GM23338 (cell line): ENCODE measurements at regions not wholly inside any gene's neighbourhood (a gene's known extent, or its start where the extent isn't known, plus 50 kb on each side); places are given as distances from the start of the nearest gene placed in this dataset.

ENCODE experiments used
- ATAC-seq: fragments of 200-7000 bp; cut with Tn5 transposase; 3 replicates; pipeline ENCODE4 v1.9.1; 2020
- DNase-seq: peaks from one replicate; pipeline ENCODE4 v3.0.0-alpha.2; 2015; ENCODE audit warnings: low spot score
- H2AFZ ChIP-seq: fragments of 200-600 bp; sonication (generic); 2 replicates; pipeline ENCODE4 v1.8.0; 2016; ENCODE audit warnings: antibody characterized with exemption, mild to moderate bottlenecking, moderate library complexity
- H3F3A ChIP-seq: fragments of 200-600 bp; sonication (generic); replicated peaks from 2 replicates; pipeline ENCODE4 v1.8.0; 2017; ENCODE audit warnings: antibody characterized with exemption, mixed run types, low read depth
- H3K27ac ChIP-seq: fragments of 200-600 bp; sonication (generic); 2 replicates; pipeline ENCODE4 v1.6.1; 2016; ENCODE audit warnings: low read depth
- H3K27me3 ChIP-seq: fragments of 200-600 bp; sonication (generic); 2 replicates; pipeline ENCODE4 v1.8.0; 2016; ENCODE audit warnings: mild to moderate bottlenecking, mixed run types, moderate library complexity; ENCODE audit not compliant: insufficient read depth
- H3K36me3 ChIP-seq: fragments of 200-600 bp; sonication (generic); 2 replicates; pipeline ENCODE4 v1.8.0; 2016; ENCODE audit warnings: mild to moderate bottlenecking; ENCODE audit not compliant: insufficient read depth
- H3K4me1 ChIP-seq: fragments of 200-600 bp; sonication (generic); 2 replicates; pipeline ENCODE4 v1.8.0; 2016; ENCODE audit warnings: mild to moderate bottlenecking, moderate library complexity; ENCODE audit not compliant: insufficient read depth
- H3K4me2 ChIP-seq: fragments of 200-600 bp; sonication (generic); 2 replicates; pipeline ENCODE4 v1.7.1; 2017; ENCODE audit warnings: mixed run types
- H3K4me3 ChIP-seq: fragments of 200-600 bp; sonication (generic); 2 replicates; pipeline ENCODE4 v1.6.1; 2016; ENCODE audit warnings: mixed run types
- H3K79me2 ChIP-seq: fragments of 200-600 bp; sonication (generic); replicated peaks from 2 replicates; pipeline ENCODE4 v1.8.0; 2017; ENCODE audit warnings: mild to moderate bottlenecking; ENCODE audit not compliant: insufficient read depth
- H3K9me2 ChIP-seq: fragments of 200-600 bp; sonication (generic); 2 replicates; pipeline ENCODE4 v1.8.0; 2017; ENCODE audit not compliant: insufficient read depth
- H4K20me1 ChIP-seq: fragments of 200-600 bp; sonication (generic); replicated peaks from 2 replicates; pipeline ENCODE4 v1.8.0; 2017; ENCODE audit warnings: mild to moderate bottlenecking; ENCODE audit not compliant: insufficient read depth
- H3K27ac Mint-ChIP-seq: 2 replicates; pipeline ENCODE4 v1.8.0; 2020; ENCODE audit warnings: inconsistent platforms, mild to moderate bottlenecking, moderate library complexity, mixed read lengths
- H3K27me3 Mint-ChIP-seq: 3 replicates; pipeline ENCODE4 v1.8.0; 2022; ENCODE audit warnings: low read depth, mild to moderate bottlenecking, moderate library complexity, mixed read lengths, inconsistent platforms; ENCODE audit not compliant: insufficient read depth, poor library complexity
- H3K36me3 Mint-ChIP-seq: 3 replicates; pipeline ENCODE4 v1.8.0; 2021; ENCODE audit warnings: low read depth, mild to moderate bottlenecking, inconsistent platforms, moderate library complexity, mixed read lengths
- H3K4me1 Mint-ChIP-seq: 3 replicates; pipeline ENCODE4 v1.8.0; 2020; ENCODE audit warnings: mild to moderate bottlenecking, inconsistent platforms, mixed read lengths
- H3K4me3 Mint-ChIP-seq: 3 replicates; pipeline ENCODE4 v1.8.0; 2021; ENCODE audit warnings: moderate library complexity, mild to moderate bottlenecking, inconsistent platforms, mixed read lengths
- H3K9me3 Mint-ChIP-seq: 3 replicates; pipeline ENCODE4 v1.8.0; 2020; ENCODE audit warnings: moderate library complexity, mild to moderate bottlenecking, inconsistent platforms, mixed read lengths
- EZH2phosphoT487 ChIP-seq: fragments of 200-600 bp; sonication (generic); IDR thresholded peaks from one replicate; pipeline ENCODE4 v1.8.1; 2018; ENCODE audit warnings: antibody characterized with exemption; ENCODE audit not compliant: unreplicated experiment
- ZNF331 ChIP-seq: fragments of 250-450 bp; sonication (Bioruptor Pico); IDR thresholded peaks from 2 replicates; pipeline ENCODE4 v1.5.0; 2020; ENCODE audit warnings: low read depth, mild to moderate bottlenecking, moderate library complexity
- TF ChIP-seq, protein P1 (sequence below): fragments of 250-450 bp; sonication (Bioruptor Pico); IDR thresholded peaks from 2 replicates; pipeline ENCODE4 v1.5.0; 2020; ENCODE audit warnings: mild to moderate bottlenecking, moderate library complexity
- TF ChIP-seq, protein P2 (sequence below), 2 experiments: fragments of 200-600 bp in 1 of 2; sonication (generic) in 1 of 2; conservative IDR thresholded peaks; 2 replicates each; pipeline versions ENCODE4 v1.5.1 to v1.6.1; 2016 to 2017; ENCODE audit warnings: antibody characterized with exemption in 2 of 2, low read depth in 2 of 2, mild to moderate bottlenecking in 2 of 2, moderate library complexity in 1 of 2
- TF ChIP-seq, protein P3 (sequence below): IDR thresholded peaks from one replicate; pipeline ENCODE4 v1.6.1; 2018; ENCODE audit warnings: antibody characterized with exemption; ENCODE audit not compliant: unreplicated experiment

DNA sequence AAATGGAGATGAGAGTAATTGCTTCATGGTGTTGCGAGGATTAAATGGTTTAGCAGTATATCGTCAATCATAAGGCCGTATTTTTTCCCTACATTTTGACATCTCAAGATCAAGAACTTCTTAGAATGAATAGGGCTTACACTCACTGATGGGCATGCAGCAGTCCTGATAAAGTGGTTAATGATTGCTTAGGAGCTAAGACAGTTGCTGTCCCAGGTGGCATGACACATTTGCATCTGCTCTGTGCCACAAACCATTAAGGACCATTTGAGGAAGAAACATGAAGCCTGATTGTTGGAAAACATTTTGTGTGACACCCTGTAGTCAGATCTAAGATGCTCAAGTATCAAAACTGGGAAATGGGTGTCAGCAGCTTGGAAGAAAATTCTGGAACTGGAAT lies 81.0 kb upstream of the SGIP1 start (continued):
- TF ChIP-seq, protein P1, sequence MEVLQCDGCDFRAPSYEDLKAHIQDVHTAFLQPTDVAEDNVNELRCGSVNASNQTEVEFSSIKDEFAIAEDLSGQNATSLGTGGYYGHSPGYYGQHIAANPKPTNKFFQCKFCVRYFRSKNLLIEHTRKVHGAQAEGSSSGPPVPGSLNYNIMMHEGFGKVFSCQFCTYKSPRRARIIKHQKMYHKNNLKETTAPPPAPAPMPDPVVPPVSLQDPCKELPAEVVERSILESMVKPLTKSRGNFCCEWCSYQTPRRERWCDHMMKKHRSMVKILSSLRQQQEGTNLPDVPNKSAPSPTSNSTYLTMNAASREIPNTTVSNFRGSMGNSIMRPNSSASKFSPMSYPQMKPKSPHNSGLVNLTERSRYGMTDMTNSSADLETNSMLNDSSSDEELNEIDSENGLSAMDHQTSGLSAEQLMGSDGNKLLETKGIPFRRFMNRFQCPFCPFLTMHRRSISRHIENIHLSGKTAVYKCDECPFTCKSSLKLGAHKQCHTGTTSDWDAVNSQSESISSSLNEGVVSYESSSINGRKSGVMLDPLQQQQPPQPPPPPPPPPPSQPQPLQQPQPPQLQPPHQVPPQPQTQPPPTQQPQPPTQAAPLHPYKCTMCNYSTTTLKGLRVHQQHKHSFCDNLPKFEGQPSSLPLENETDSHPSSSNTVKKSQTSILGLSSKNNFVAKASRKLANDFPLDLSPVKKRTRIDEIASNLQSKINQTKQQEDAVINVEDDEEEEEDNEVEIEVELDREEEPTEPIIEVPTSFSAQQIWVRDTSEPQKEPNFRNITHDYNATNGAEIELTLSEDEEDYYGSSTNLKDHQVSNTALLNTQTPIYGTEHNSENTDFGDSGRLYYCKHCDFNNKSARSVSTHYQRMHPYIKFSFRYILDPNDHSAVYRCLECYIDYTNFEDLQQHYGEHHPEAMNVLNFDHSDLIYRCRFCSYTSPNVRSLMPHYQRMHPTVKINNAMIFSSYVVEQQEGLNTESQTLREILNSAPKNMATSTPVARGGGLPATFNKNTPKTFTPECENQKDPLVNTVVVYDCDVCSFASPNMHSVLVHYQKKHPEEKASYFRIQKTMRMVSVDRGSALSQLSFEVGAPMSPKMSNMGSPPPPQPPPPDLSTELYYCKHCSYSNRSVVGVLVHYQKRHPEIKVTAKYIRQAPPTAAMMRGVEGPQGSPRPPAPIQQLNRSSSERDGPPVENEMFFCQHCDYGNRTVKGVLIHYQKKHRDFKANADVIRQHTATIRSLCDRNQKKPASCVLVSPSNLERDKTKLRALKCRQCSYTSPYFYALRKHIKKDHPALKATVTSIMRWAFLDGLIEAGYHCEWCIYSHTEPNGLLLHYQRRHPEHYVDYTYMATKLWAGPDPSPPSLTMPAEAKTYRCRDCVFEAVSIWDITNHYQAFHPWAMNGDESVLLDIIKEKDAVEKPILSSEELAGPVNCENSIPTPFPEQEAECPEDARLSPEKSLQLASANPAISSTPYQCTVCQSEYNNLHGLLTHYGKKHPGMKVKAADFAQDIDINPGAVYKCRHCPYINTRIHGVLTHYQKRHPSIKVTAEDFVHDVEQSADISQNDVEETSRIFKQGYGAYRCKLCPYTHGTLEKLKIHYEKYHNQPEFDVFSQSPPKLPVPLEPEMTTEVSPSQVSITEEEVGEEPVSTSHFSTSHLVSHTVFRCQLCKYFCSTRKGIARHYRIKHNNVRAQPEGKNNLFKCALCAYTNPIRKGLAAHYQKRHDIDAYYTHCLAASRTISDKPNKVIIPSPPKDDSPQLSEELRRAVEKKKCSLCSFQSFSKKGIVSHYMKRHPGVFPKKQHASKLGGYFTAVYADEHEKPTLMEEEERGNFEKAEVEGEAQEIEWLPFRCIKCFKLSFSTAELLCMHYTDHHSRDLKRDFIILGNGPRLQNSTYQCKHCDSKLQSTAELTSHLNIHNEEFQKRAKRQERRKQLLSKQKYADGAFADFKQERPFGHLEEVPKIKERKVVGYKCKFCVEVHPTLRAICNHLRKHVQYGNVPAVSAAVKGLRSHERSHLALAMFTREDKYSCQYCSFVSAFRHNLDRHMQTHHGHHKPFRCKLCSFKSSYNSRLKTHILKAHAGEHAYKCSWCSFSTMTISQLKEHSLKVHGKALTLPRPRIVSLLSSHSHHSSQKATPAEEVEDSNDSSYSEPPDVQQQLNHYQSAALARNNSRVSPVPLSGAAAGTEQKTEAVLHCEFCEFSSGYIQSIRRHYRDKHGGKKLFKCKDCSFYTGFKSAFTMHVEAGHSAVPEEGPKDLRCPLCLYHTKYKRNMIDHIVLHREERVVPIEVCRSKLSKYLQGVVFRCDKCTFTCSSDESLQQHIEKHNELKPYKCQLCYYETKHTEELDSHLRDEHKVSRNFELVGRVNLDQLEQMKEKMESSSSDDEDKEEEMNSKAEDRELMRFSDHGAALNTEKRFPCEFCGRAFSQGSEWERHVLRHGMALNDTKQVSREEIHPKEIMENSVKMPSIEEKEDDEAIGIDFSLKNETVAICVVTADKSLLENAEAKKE (CRISPR knock-in tag) = no peak
- TF ChIP-seq, protein P2, sequence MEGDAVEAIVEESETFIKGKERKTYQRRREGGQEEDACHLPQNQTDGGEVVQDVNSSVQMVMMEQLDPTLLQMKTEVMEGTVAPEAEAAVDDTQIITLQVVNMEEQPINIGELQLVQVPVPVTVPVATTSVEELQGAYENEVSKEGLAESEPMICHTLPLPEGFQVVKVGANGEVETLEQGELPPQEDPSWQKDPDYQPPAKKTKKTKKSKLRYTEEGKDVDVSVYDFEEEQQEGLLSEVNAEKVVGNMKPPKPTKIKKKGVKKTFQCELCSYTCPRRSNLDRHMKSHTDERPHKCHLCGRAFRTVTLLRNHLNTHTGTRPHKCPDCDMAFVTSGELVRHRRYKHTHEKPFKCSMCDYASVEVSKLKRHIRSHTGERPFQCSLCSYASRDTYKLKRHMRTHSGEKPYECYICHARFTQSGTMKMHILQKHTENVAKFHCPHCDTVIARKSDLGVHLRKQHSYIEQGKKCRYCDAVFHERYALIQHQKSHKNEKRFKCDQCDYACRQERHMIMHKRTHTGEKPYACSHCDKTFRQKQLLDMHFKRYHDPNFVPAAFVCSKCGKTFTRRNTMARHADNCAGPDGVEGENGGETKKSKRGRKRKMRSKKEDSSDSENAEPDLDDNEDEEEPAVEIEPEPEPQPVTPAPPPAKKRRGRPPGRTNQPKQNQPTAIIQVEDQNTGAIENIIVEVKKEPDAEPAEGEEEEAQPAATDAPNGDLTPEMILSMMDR (conservative IDR thresholded peaks at IDR 0.05; ENCODE audit: low read depth in 2 of 2) = no peak
- TF ChIP-seq EZH2phosphoT487 (no peak), ZNF331 (CRISPR knock-in tag) (no peak)

DNA sequence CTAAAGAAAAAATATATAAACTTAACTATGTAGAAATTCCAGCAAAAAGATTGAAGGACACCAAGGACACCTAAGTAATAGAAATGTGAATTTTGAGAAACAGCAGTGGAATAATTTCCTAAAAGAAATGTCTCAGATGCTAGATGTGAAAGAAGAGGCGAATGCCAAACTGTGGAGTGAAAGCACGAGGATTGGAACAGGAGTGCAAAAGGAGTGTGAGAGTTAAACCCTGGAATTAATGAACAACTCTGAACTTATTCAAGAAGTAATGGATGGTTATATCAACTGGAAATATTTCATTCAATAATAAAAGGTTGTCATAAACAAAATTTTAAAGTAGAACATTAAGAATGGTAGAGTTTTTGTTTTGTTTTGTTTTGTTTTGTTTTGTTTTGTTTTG lies 78.5 kb upstream of the SGIP1 start:
- H3K4me2 ChIP-seq = no peak overlapping the region
- TF ChIP-seq, protein P3, sequence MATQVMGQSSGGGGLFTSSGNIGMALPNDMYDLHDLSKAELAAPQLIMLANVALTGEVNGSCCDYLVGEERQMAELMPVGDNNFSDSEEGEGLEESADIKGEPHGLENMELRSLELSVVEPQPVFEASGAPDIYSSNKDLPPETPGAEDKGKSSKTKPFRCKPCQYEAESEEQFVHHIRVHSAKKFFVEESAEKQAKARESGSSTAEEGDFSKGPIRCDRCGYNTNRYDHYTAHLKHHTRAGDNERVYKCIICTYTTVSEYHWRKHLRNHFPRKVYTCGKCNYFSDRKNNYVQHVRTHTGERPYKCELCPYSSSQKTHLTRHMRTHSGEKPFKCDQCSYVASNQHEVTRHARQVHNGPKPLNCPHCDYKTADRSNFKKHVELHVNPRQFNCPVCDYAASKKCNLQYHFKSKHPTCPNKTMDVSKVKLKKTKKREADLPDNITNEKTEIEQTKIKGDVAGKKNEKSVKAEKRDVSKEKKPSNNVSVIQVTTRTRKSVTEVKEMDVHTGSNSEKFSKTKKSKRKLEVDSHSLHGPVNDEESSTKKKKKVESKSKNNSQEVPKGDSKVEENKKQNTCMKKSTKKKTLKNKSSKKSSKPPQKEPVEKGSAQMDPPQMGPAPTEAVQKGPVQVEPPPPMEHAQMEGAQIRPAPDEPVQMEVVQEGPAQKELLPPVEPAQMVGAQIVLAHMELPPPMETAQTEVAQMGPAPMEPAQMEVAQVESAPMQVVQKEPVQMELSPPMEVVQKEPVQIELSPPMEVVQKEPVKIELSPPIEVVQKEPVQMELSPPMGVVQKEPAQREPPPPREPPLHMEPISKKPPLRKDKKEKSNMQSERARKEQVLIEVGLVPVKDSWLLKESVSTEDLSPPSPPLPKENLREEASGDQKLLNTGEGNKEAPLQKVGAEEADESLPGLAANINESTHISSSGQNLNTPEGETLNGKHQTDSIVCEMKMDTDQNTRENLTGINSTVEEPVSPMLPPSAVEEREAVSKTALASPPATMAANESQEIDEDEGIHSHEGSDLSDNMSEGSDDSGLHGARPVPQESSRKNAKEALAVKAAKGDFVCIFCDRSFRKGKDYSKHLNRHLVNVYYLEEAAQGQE = no peak

More for the DNA sequence above, 78.5 kb upstream of the SGIP1 start:
- H3K4me3 ChIP-seq = no peak overlapping the region
- no peaks in the 10 kb centered on the region for H3F3A ChIP-seq
- no peaks in the 10 kb centered on the region for H3K9me2 ChIP-seq
- H3K79me2 ChIP-seq = no peaks in the 10 kb centered on the region
- no peaks in the 10 kb centered on the region for H3K4me1 ChIP-seq
- no peaks in the 10 kb centered on the region for H3K27me3 ChIP-seq
- Mint-ChIP-seq H3K36me3 (no peaks in the 10 kb centered on the region), H3K4me1 (no peaks in the 10 kb centered on the region), H3K27ac (no peak overlapping the region), H3K27me3 (no peaks in the 10 kb centered on the region), H3K4me3 (no peak overlapping the region), H3K9me3 (0 out of 3 replicates have a peak, but pooled peaks cover 2% of the 10 kb centered on the region)
- no peak overlapping the region for H3K27ac ChIP-seq
- ATAC-seq = no peak
- no peak overlapping the region for H2AFZ ChIP-seq
- no peaks in the 10 kb centered on the region for H4K20me1 ChIP-seq
- H3K36me3 ChIP-seq = no peaks in the 10 kb centered on the region
- no peak for DNase-seq
